ENCODE measurements at regions not wholly inside any gene's neighbourhood (a gene's known extent, or its start where the extent isn't known, plus 50 kb on each side); places are given as distances from the start of the nearest gene placed in this dataset.

GRCh38 chr22:40118979-40119378 lies 58.7 kb upstream of the TNRC6B start:
- TF ChIP-seq CTCF (IDR thresholded peaks at IDR 0.05; ENCODE audit: poor library complexity, severe bottlenecking) (no peak), REST (IDR thresholded peaks at IDR 0.05; ENCODE audit: borderline replicate concordance) (no peak), TAF1 (IDR thresholded peaks at IDR 0.05; ENCODE audit: low read depth) (no peak), EP300 (conservative IDR thresholded peaks at IDR 0.05; ENCODE audit: poor library complexity, severe bottlenecking) (no peak), EZH2 (IDR thresholded peaks at IDR 0.05; ENCODE audit: borderline replicate concordance, insufficient read depth, low read length, poor library complexity, severe bottlenecking) (no peak), RAD21 (conservative IDR thresholded peaks at IDR 0.05) (no peak), POLR2AphosphoS5 (IDR thresholded peaks at IDR 0.05) (no peak), MXI1 (conservative IDR thresholded peaks at IDR 0.05; ENCODE audit: poor library complexity, severe bottlenecking) (no peak), SMC3 (conservative IDR thresholded peaks at IDR 0.05; ENCODE audit: poor library complexity) (no peak)
- H4K20me1 ChIP-seq (ENCODE audit: insufficient read depth) = no peaks in the 10 kb centered on the region
- no peak overlapping the region for H3K4me2 ChIP-seq (ENCODE audit: low read length)
- H3K79me2 ChIP-seq (replicated peaks; ENCODE audit: insufficient read depth, low read length) = no peaks in the 10 kb centered on the region
- H3K4me3 ChIP-seq (ENCODE audit: low read length) = no peak overlapping the region
- H3K27ac ChIP-seq (ENCODE audit: low read length) = no peak overlapping the region
- H3K9me2 ChIP-seq (ENCODE audit: insufficient read depth, low read length) = no peaks in the 10 kb centered on the region
- H3K9me3 ChIP-seq (ENCODE audit: low read length) = no peaks in the 10 kb centered on the region
- H3K27me3 ChIP-seq (ENCODE audit: insufficient read depth, low read depth, low read length) = no peaks in the 10 kb centered on the region
- H3K36me3 ChIP-seq (ENCODE audit: insufficient read depth, low read length) = no peaks in the 10 kb centered on the region
- no peak overlapping the region for H3K9ac ChIP-seq (ENCODE audit: low read length)
- no peak overlapping the region for H2AFZ ChIP-seq (ENCODE audit: low read depth, low read length)
- H3F3A ChIP-seq (ENCODE audit: insufficient read depth, low read length, poor library complexity, severe bottlenecking) = no peaks in the 10 kb centered on the region

- H3K4me2 ChIP-seq (ENCODE audit: low read length) = no peak overlapping the region
- H2AFZ ChIP-seq (ENCODE audit: low read depth, low read length) = no peak overlapping the region
- peak overlapping the region; percentile 46 for H3K9ac ChIP-seq (ENCODE audit: low read length)
- H3K27ac ChIP-seq (ENCODE audit: low read length) = peak overlapping the region; percentile 77
- H3K79me2 ChIP-seq (replicated peaks; ENCODE audit: insufficient read depth, low read length) = no peaks in the 10 kb centered on the region
- no peaks in the 10 kb centered on the region for H3F3A ChIP-seq (ENCODE audit: insufficient read depth, low read length, poor library complexity, severe bottlenecking)
- no peaks in the 10 kb centered on the region for H4K20me1 ChIP-seq (ENCODE audit: insufficient read depth)
- no peak for TF ChIP-seq EZH2 (IDR thresholded peaks at IDR 0.05; ENCODE audit: borderline replicate concordance, insufficient read depth, low read length, poor library complexity, severe bottlenecking)
- no peak for TF ChIP-seq POLR2AphosphoS5 (IDR thresholded peaks at IDR 0.05)
- TF ChIP-seq TAF1 (IDR thresholded peaks at IDR 0.05; ENCODE audit: low read depth) = no peak
- TF ChIP-seq EP300 (conservative IDR thresholded peaks at IDR 0.05; ENCODE audit: poor library complexity, severe bottlenecking) = no peak
- TF ChIP-seq MXI1 (conservative IDR thresholded peaks at IDR 0.05; ENCODE audit: poor library complexity, severe bottlenecking) = no peak
- TF ChIP-seq REST (IDR thresholded peaks at IDR 0.05; ENCODE audit: borderline replicate concordance) = no peak
- no peak for TF ChIP-seq CTCF (IDR thresholded peaks at IDR 0.05; ENCODE audit: poor library complexity, severe bottlenecking)
- TF ChIP-seq SMC3 (conservative IDR thresholded peaks at IDR 0.05; ENCODE audit: poor library complexity) = no peak
- no peak for TF ChIP-seq RAD21 (conservative IDR thresholded peaks at IDR 0.05)
- no peaks in the 10 kb centered on the region for H3K9me2 ChIP-seq (ENCODE audit: insufficient read depth, low read length)
- peak overlapping the region; percentile 42 for H3K4me3 ChIP-seq (ENCODE audit: low read length)
- no peaks in the 10 kb centered on the region for H3K27me3 ChIP-seq (ENCODE audit: insufficient read depth, low read depth, low read length)
- no peaks in the 10 kb centered on the region for H3K9me3 ChIP-seq (ENCODE audit: low read length)
- H3K36me3 ChIP-seq (ENCODE audit: insufficient read depth, low read length) = no peaks in the 10 kb centered on the region
These were observed 56.9 kb upstream of the TNRC6B start for GRCh38 chr22:40120848-40121247.

Measured in neural cell (in vitro differentiated cells).